ENCODE measurements at regions not wholly inside any gene's neighbourhood (a gene's known extent, or its start where the extent isn't known, plus 50 kb on each side); places are given as distances from the start of the nearest gene placed in this dataset.

GRCh38 chr7:155381852-155382801 lies 75.8 kb upstream of the EN2 start:
- peaks cover 92% of the 10 kb centered on the region for H3K27me3 Mint-ChIP-seq (ENCODE audit: low read depth, unreplicated experiment)
- no peak overlapping the region for H2AFZ ChIP-seq (ENCODE audit: low read depth, low read length)
- no peaks in the 10 kb centered on the region for H3K36me3 Mint-ChIP-seq (ENCODE audit: low read depth, unreplicated experiment)

DNA sequence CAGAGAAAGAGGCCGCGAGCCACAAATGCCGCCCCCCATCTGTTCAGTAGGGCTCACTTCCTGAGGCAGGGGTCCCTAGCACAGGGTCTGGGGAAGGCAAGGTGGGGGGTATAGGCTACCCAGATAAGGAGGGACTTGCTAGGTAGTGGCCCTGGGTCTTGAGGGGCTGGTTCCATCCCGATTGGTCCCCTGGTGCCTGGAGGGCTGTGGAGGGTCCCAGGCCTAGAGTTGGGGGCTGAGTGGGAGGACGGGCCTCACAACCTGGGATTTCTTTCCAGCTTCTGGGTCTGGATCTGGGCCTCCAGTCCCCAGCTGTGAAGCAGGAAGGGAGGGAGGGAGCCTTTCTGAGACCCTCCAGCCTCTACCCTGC lies 75.1 kb upstream of the EN2 start:
- FAIRE-seq: no peak
- Mint-ChIP-seq H3K27ac (ENCODE audit: unreplicated experiment) (no peak overlapping the region), H3K27me3 (ENCODE audit: low read depth, unreplicated experiment) (peaks cover 92% of the 10 kb centered on the region), H3K9me3 (ENCODE audit: unreplicated experiment) (peaks cover 9% of the 10 kb centered on the region), H3K36me3 (ENCODE audit: low read depth, unreplicated experiment) (no peaks in the 10 kb centered on the region), H3K4me1 (ENCODE audit: low read depth, unreplicated experiment) (peaks cover 5% of the 10 kb centered on the region), H3K4me3 (ENCODE audit: unreplicated experiment) (no peak overlapping the region)
- Histone ChIP-seq H3K4me2 (ENCODE audit: low read length) (no peak overlapping the region), H3K79me2 (ENCODE audit: insufficient read depth, low read length) (no peaks in the 10 kb centered on the region), H3K4me3 (ENCODE audit: insufficient read depth, low read depth, low read length) (no peak overlapping the region), H3K9me3 (ENCODE audit: insufficient read depth, low read depth, low read length) (no peaks in the 10 kb centered on the region), H3K4me1 (ENCODE audit: insufficient read depth, low read length) (no peaks in the 10 kb centered on the region), H3K36me3 (ENCODE audit: insufficient read depth, low read length) (no peaks in the 10 kb centered on the region), H3K27ac (ENCODE audit: low read depth, low read length) (no peak overlapping the region), H2AFZ (ENCODE audit: low read depth, low read length) (no peak overlapping the region), H4K20me1 (ENCODE audit: insufficient read depth, low read length) (peaks cover 10% of the 10 kb centered on the region), H3K27me3 (ENCODE audit: insufficient read depth, low read length) (peaks cover 58% of the 10 kb centered on the region), H3K9ac (ENCODE audit: low read length) (no peak overlapping the region)
- DNase-seq (ENCODE audit: low read depth): no peak
- TF ChIP-seq EZH2 (IDR thresholded peaks at IDR 0.05; ENCODE audit: insufficient read depth, low read length) (no peak), CTCF (IDR thresholded peaks at IDR 0.05; ENCODE audit: insufficient read depth, low read depth, low read length) (no peak)

More at GRCh38 chr7:155381852-155382801, 75.8 kb upstream of the EN2 start:
- Histone ChIP-seq H3K27ac (ENCODE audit: low read depth, low read length) (no peak overlapping the region), H3K9ac (ENCODE audit: low read length) (no peak overlapping the region), H4K20me1 (ENCODE audit: insufficient read depth, low read length) (peaks cover 10% of the 10 kb centered on the region), H3K4me1 (ENCODE audit: insufficient read depth, low read length) (no peaks in the 10 kb centered on the region), H3K9me3 (ENCODE audit: insufficient read depth, low read depth, low read length) (no peaks in the 10 kb centered on the region), H3K79me2 (ENCODE audit: insufficient read depth, low read length) (no peaks in the 10 kb centered on the region), H3K27me3 (ENCODE audit: insufficient read depth, low read length) (peaks cover 62% of the 10 kb centered on the region), H3K4me2 (ENCODE audit: low read length) (peak overlapping the region; percentile 76), H3K36me3 (ENCODE audit: insufficient read depth, low read length) (no peaks in the 10 kb centered on the region), H3K4me3 (ENCODE audit: insufficient read depth, low read depth, low read length) (no peak overlapping the region)
- Mint-ChIP-seq H3K27ac (ENCODE audit: unreplicated experiment) (peak overlapping the region; percentile 81), H3K4me1 (ENCODE audit: low read depth, unreplicated experiment) (peaks cover 7% of the 10 kb centered on the region), H3K9me3 (ENCODE audit: unreplicated experiment) (peaks cover 7% of the 10 kb centered on the region), H3K4me3 (ENCODE audit: unreplicated experiment) (peak overlapping the region; percentile 66)
- no peak for FAIRE-seq
- no peak for DNase-seq (ENCODE audit: low read depth)
- TF ChIP-seq CTCF (IDR thresholded peaks at IDR 0.05; ENCODE audit: insufficient read depth, low read depth, low read length) (no peak), EZH2 (IDR thresholded peaks at IDR 0.05; ENCODE audit: insufficient read depth, low read length) (peak; percentile 91)
